ENCODE measurements at regions not wholly inside any gene's neighbourhood (a gene's known extent, or its start where the extent isn't known, plus 50 kb on each side); places are given as distances from the start of the nearest gene placed in this dataset.

- Histone ChIP-seq H3K36me3 (no peaks in the 10 kb centered on the region), H3K4me3 (peak overlapping the region in 1 of 2 donors; percentile 24), H3K27me3 (no peaks in the 10 kb centered on the region), H3K27ac (no peak overlapping the region), H3K4me1 (peaks cover 0 to 14% (median 0%) of the 10 kb centered on the region in 3 donors), H3K9me3 (no peaks in the 10 kb centered on the region)
- TF ChIP-seq, protein P1, sequence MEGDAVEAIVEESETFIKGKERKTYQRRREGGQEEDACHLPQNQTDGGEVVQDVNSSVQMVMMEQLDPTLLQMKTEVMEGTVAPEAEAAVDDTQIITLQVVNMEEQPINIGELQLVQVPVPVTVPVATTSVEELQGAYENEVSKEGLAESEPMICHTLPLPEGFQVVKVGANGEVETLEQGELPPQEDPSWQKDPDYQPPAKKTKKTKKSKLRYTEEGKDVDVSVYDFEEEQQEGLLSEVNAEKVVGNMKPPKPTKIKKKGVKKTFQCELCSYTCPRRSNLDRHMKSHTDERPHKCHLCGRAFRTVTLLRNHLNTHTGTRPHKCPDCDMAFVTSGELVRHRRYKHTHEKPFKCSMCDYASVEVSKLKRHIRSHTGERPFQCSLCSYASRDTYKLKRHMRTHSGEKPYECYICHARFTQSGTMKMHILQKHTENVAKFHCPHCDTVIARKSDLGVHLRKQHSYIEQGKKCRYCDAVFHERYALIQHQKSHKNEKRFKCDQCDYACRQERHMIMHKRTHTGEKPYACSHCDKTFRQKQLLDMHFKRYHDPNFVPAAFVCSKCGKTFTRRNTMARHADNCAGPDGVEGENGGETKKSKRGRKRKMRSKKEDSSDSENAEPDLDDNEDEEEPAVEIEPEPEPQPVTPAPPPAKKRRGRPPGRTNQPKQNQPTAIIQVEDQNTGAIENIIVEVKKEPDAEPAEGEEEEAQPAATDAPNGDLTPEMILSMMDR (IDR thresholded peaks at IDR 0.05): peak; percentile 81 to 96 (median 82)
- TF ChIP-seq POLR2A (IDR thresholded peaks at IDR 0.05): no peak
- 9 to 12% methylated on average over 7 of the region's 7 CpGs for WGBS, 2 donors (ENCODE audit: low coverage in 1 of 2)
- no peak for ATAC-seq
Measured at GRCh38 chr1:192445839-192446489, 129.2 kb downstream of the RGS21 start.

DNA sequence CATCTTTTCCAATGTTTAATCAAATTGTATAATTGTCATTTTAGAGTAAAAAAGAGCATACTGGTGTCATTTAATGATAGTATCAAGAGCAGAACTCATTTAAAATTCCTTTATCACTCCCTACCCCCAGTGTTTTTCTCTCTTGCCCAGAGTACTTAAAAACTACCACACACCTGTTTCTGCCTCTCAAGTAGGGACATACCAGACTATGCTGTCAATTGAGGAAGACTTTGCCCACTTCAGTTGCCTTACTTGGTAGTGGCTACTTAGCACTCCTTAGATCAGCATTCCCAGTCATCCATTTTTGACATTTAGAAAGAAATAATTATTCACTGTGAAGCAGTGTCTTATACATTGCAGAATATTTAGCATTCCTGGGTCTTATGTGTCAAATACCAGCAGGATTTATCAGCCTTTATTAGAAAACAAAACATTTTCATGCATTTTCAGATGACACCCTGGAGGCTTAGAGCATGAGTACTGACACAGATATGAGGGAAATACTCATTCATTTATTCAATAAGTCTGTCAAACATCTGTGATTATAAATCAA is 127.5 kb upstream of the RGS1 start:
- Histone ChIP-seq H3K9me3 (no peaks in the 10 kb centered on the region), H3K4me1 (peaks cover 0 to 14% (median 0%) of the 10 kb centered on the region in 3 donors), H3K27ac (no peak overlapping the region), H3K4me3 (no peak overlapping the region), H3K27me3 (no peaks in the 10 kb centered on the region), H3K36me3 (no peaks in the 10 kb centered on the region)
- TF ChIP-seq, protein P1 (IDR thresholded peaks at IDR 0.05): no peak
- no peak for TF ChIP-seq POLR2A (IDR thresholded peaks at IDR 0.05)
- no peak for TF ChIP-seq EP300 (IDR thresholded peaks at IDR 0.05)
- TF ChIP-seq POLR2AphosphoS5 (IDR thresholded peaks at IDR 0.05): no peak
- no peak for ATAC-seq

GRCh38 chr1:192453360-192453992 is 122.1 kb upstream of the RGS1 start:
- H3K27ac ChIP-seq: no peak overlapping the region
- H3K9me3 ChIP-seq: no peaks in the 10 kb centered on the region
- H3K4me3 ChIP-seq: no peak overlapping the region
- no peaks in the 10 kb centered on the region for H3K27me3 ChIP-seq
- no peaks in the 10 kb centered on the region for H3K4me1 ChIP-seq
- H3K36me3 ChIP-seq: no peaks in the 10 kb centered on the region
- TF ChIP-seq, protein P1 (IDR thresholded peaks at IDR 0.05): no peak
- TF ChIP-seq POLR2AphosphoS5 (IDR thresholded peaks at IDR 0.05) (no peak), POLR2A (IDR thresholded peaks at IDR 0.05) (no peak), EP300 (IDR thresholded peaks at IDR 0.05) (no peak)
- no peak for ATAC-seq
- WGBS, 2 donors (ENCODE audit: low coverage in 1 of 2): 62 to 69% methylated on average over 8 of the region's 8 CpGs

GRCh38 chr1:192459467-192459866 is 116.1 kb upstream of the RGS1 start:
- ATAC-seq: no peak
- no peaks in the 10 kb centered on the region for H3K4me1 ChIP-seq
- no peak overlapping the region for H3K4me3 ChIP-seq
- H3K9me3 ChIP-seq: no peaks in the 10 kb centered on the region
- H3K36me3 ChIP-seq: no peaks in the 10 kb centered on the region
- TF ChIP-seq POLR2AphosphoS5 (IDR thresholded peaks at IDR 0.05): no peak
- no peak for TF ChIP-seq EP300 (IDR thresholded peaks at IDR 0.05)
- TF ChIP-seq, protein P1 (IDR thresholded peaks at IDR 0.05): no peak
- no peak for TF ChIP-seq POLR2A (IDR thresholded peaks at IDR 0.05)
- H3K27ac ChIP-seq: no peak overlapping the region
- H3K27me3 ChIP-seq: no peaks in the 10 kb centered on the region

- no peaks in the 10 kb centered on the region for H3K4me1 ChIP-seq
- H3K9me3 ChIP-seq: no peaks in the 10 kb centered on the region
- 71 to 91% methylated on average over 3 to 4 of the region's 4 CpGs for WGBS, 2 donors (ENCODE audit: low coverage in 1 of 2)
- no peak for ATAC-seq
- no peaks in the 10 kb centered on the region for H3K36me3 ChIP-seq
- no peak overlapping the region for H3K27ac ChIP-seq
- no peak for TF ChIP-seq EP300 (IDR thresholded peaks at IDR 0.05)
- TF ChIP-seq POLR2A (IDR thresholded peaks at IDR 0.05): no peak
- TF ChIP-seq POLR2AphosphoS5 (IDR thresholded peaks at IDR 0.05): no peak
- TF ChIP-seq, protein P1 (IDR thresholded peaks at IDR 0.05): no peak
- no peaks in the 10 kb centered on the region for H3K27me3 ChIP-seq
- no peak overlapping the region for H3K4me3 ChIP-seq
Measured at GRCh38 chr1:192461684-192462083, 113.9 kb upstream of the RGS1 start.

Data from gastroesophageal sphincter (tissue), 4 donors.